SW 1271 (cell line): ENCODE measurements at regions not wholly inside any gene's neighbourhood (a gene's known extent, or its start where the extent isn't known, plus 50 kb on each side); places are given as distances from the start of the nearest gene placed in this dataset.
"Not testable (repeated sequence)": the region's sequence is repeated elsewhere in the genome, so short reads cannot be mapped to it uniquely, and the experiment has no call there.

Experiments
- DNase-seq, 2 experiments: peaks; one replicate each; lab custom pipeline; 2025; lab: John Stamatoyannopoulos, UW

GRCh38 chr5:25764733-25765132 lies 1120.0 kb upstream of the CDH10 start:
- no peak for DNase-seq

GRCh38 chr5:25763781-25764180 lies 1119.0 kb upstream of the CDH10 start:
- no peak for DNase-seq

DNA sequence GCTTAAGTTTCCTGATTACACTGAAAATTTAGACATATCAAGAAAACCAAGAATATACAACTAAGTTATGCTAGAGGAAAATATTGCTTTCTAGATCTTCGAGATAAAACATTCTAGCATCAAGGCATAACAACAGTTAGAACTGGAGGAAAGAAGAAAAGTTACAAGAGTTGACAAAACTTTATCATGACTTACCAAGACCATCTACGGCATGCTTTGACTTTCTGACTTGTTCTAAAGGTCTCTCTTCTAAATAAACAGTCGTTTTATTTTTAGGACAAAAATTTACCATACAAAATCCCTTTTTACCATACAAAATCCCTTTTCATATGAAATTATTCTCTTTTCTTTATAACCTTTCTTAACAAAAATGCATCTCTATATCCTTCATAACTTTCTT lies 1110.1 kb upstream of the CDH10 start:
- DNase-seq = peak in 1 of 2 experiments; percentile 3

DNA sequence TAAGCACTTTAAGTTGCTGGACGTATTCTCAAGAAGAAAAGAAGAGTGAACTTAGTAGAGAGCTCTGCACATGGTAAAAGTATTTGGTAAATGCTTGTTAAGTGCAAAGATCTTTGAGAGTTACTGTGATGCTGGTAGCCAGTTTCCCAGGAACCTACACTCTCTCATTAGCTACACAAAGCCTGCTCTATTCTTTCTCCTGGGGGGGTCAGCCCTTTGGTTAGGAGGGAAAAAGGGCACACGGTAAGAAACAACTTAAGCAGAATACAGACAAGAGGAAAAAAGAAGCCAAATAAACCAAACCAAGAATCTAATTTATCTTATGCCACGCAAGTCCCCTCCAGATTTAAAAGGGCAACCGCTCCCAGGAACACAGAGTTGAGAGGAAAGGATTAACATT lies 1100.1 kb upstream of the CDH10 start:
- DNase-seq = no peak

DNA sequence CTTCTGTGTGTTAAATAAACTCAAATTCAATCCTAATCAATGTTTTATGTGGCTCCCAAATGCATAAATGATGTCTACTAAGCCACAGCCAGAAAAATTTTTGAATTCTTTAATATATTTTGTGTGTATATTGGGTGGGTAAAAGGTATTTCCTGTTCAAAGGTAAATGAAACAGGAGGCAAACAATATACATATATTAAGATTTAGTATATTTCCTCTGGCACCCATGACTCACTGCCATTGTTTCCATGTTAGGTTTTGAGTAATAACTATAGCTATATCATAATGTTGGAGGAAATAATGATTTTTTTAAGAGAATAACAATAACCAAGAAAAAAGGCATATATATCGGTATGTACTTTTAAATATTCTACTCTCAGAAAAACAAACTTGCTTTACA lies 1071.9 kb upstream of the CDH10 start:
- no peak for DNase-seq

- no peak for DNase-seq
Observed at GRCh38 chr5:25713259-25713658, 1068.5 kb upstream of the CDH10 start.

DNA sequence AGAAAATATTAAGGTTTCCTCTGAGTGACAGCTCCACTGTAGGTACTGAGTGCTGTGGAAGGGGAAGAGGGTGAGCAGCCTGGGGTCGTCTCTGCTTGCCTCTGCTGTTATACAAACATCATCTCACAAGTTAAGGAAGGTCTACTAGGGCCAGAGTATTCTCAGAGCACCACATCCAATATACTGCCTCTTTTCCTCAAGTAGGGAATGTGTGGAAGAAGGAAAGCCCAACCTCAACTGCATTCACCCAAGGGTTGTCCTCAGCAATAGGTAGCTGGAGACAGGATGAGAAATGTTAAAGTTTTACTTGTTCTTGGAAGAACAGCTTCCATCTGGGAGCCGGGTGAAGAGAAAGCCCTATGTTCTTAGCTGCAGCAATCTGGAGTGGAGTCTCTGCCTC lies 1062.3 kb upstream of the CDH10 start:
- DNase-seq = no peak

DNA sequence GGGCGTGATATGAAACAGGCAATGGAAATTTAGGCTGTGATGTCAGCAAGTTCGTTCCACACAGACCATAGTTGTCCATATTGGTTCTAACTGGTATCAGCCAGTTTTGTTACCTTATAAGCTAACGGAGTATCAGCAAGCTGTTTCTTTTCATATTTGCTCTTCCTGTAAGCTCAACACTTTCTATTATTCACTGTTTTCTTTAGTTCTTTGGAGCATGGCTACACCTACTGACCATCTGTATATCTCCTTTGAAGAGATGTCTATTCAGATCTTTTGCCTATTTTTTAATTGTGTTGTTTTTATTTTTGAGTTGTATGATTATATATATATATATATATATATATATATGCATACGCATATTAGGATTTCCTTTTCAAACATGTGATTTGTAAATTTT lies 1057.2 kb upstream of the CDH10 start:
- DNase-seq = no peak

- no peak for DNase-seq
Observed at GRCh38 chr5:25694801-25695200, 1050.0 kb upstream of the CDH10 start.

- DNase-seq = no peak
Observed at GRCh38 chr5:25688156-25688555, 1043.4 kb upstream of the CDH10 start.

- DNase-seq = no peak
Observed at GRCh38 chr5:25669645-25670401, 1025.0 kb upstream of the CDH10 start.

DNA sequence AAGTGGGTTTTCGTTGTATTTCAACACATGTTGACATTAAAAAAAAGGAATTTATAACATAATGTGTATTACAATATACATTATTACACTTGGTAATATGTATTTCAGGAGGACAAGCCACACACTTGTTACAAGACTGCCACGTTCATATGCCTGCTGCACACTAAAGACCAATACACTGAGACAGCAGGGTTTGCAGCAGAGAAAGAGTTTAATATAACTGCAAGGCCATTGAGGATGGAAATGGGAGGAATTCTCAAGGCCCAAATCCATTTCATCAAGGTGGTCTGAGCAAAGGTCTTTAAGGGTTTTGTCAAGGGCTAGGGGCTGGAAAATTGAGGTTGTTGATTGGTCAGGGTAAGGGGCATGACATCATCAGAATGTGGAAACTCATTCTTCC lies 1017.8 kb upstream of the CDH10 start:
- no peak for DNase-seq

DNA sequence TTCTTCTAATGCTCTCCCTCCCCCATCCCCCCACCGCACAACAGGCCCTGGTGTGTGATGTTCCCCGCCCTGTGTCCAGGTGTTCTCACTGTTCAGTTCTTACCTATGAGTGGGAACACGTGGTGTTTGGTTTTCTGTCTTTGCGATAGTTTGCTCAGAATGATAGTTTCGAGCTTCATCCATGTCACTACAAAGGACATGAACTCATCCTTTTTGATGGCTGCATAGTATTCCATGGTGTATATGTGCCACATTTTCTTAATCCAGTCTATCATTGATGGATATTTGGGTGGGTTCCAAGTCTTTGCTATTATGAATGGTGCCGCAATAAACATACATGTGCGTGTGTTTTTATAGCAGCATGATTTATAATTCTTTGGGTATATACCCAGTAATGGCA lies 1005.5 kb upstream of the CDH10 start:
- not testable (repeated sequence) for DNase-seq

DNA sequence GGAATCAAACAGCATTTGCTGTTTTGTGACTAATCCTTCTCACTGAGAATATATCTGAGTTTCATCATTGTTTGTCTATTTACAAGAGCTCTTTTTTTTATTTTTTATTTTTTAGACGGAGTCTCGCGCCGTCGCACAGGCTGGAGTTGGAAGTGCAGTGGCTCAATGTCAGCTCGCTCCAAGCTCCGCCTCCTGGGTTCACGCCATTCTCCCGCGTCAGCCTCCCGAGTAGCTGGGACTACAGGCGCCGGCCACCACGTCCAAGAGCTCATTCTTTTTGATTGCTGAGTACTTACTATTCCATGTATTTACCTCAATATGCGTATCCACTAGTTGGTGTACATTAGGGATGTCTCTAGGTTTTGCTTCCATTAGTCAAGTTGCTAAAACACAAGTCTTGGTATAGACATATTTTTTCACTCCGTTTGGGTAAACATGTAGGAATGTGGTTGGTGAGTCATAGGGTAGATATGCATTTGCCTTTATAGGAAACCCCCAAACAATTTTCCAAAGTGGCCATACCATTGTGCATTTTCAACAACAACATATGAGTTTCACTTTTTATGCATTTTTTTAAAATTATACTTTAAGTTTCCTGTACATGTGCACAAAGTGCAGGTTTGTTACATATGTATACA lies 1005.0 kb upstream of the CDH10 start:
- no peak for DNase-seq

DNA sequence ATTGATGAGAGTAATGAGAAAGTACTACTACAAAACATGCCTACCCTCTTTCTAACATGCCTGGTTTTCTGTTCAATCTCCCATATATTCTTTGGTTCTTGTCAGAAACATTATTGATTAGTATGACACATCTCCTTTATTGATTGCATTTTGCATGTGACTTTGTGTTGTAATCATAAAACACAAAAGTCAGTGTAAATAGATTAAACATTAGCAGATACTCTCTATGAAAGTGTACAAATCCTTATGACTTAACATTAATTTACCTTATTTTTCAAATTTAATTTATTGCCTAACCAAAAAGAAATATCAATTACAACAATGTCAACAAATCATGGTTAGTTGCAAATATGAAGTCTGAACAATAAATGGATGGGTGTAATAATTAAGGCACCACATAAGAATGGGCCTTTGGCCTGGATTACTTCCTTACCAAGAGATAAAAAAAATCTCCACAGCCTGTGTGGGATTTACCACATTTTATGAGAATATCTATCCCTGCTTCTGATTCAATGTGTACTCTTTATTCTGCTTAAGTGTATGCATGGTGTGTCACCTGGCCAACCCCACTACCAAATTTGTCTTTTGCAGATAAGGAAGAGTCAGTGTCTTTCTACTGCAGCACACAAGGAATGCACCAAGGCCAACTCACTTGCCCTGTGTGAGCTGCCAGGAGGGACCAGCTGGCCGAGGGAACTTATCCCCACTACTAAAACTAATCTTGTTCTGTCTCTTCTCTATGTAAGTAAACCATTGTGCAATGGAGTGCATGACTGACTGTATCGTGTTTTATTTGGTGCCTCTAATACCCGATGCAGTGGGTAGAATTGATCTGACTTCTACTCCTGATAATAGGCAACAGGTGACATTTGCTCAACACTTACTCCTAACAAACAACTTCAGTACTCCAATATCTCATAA lies 1001.9 kb upstream of the CDH10 start:
- no peak for DNase-seq

- DNase-seq = no peak
Observed at GRCh38 chr5:25641124-25641523, 996.3 kb upstream of the CDH10 start.

DNA sequence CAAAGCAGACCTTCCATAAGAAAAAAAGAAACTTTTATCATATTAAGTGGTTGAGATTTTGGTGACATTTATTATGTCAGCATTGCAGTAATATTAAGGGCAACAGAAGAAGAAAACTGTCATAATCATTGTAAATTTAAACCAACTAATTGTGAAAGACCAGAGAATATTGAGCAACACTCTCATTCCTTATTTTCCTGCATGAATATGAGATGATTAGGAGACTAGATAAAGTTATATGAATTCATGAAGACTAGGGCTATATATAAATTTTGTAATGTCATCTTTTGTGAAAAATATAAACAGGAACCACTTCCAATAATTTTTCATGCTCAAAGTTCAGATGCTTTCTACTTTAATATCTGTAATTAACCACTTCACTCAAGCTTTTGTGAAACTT lies 974.5 kb upstream of the CDH10 start:
- DNase-seq = no peak

DNA sequence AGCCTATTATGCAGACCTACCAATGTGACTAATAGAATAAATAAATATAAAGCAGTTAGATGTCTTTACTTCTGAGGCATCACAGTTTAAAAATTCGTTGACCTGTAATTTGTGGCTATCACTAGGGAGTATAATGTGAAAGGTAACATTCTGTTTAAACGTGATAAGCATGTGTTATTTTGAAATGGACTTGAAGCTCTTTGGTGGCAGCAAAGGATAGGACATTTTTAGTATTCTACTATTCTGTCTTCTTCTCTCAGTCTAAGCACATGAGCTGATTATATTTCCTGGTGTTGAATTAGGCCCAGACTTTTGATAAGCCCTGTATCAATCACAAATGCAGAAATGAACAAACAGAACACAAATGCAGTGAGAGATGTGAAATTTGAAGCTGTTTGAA lies 974.0 kb upstream of the CDH10 start:
- no peak for DNase-seq

- no peak for DNase-seq
Observed at GRCh38 chr5:25614466-25614865, 969.7 kb upstream of the CDH10 start.

GRCh38 chr5:25604681-25605080 lies 959.9 kb upstream of the CDH10 start:
- no peak for DNase-seq

GRCh38 chr5:25579111-25579510 lies 934.3 kb upstream of the CDH10 start:
- DNase-seq = no peak

GRCh38 chr5:25573691-25574090 lies 928.9 kb upstream of the CDH10 start:
- DNase-seq = no peak

- DNase-seq = no peak
Observed at GRCh38 chr5:25570067-25570583, 925.3 kb upstream of the CDH10 start.
